ENCODE measurements at regions not wholly inside any gene's neighbourhood (a gene's known extent, or its start where the extent isn't known, plus 50 kb on each side); places are given as distances from the start of the nearest gene placed in this dataset.

- TF ChIP-seq CTCF (IDR thresholded peaks at IDR 0.05; ENCODE audit: low read depth, low read length, missing control alignments), result no peak
- in situ Hi-C loops (cut with HindIII; ENCODE audit: low pct_ligation_motif_present, low sequenced_read_pairs), result no loop called here
- no peaks in the 10 kb centered on the region for H3K27me3 ChIP-seq (replicated peaks)
- no peak overlapping the region for H3K27ac ChIP-seq
- no peak for DNase-seq
- H3K4me3 ChIP-seq (ENCODE audit: low read depth, low read length), result no peak overlapping the region
- no peaks in the 10 kb centered on the region for H3K36me3 ChIP-seq (replicated peaks)
These were observed 111.3 kb upstream of the WSCD1 start for GRCh38 chr17:5958850-5959249.

- TF ChIP-seq CTCF (IDR thresholded peaks at IDR 0.05; ENCODE audit: low read depth, low read length, missing control alignments), result no peak
- H3K4me3 ChIP-seq (ENCODE audit: low read depth, low read length), result no peak overlapping the region
- DNase-seq, result no peak
- no peaks in the 10 kb centered on the region for H3K27me3 ChIP-seq (replicated peaks)
- no peaks in the 10 kb centered on the region for H3K36me3 ChIP-seq (replicated peaks)
- in situ Hi-C loops (cut with HindIII; ENCODE audit: low pct_ligation_motif_present, low sequenced_read_pairs), result no loop called here
- H3K27ac ChIP-seq, result no peak overlapping the region
These were observed 107.8 kb upstream of the WSCD1 start for GRCh38 chr17:5962371-5962770.

- Histone ChIP-seq H3K27ac (no peak overlapping the region), H3K4me3 (ENCODE audit: low read depth, low read length) (no peak overlapping the region), H3K27me3 (replicated peaks) (no peaks in the 10 kb centered on the region), H3K36me3 (replicated peaks) (no peaks in the 10 kb centered on the region)
- no peak for TF ChIP-seq CTCF (IDR thresholded peaks at IDR 0.05; ENCODE audit: low read depth, low read length, missing control alignments)
- in situ Hi-C loops (cut with HindIII; ENCODE audit: low pct_ligation_motif_present, low sequenced_read_pairs), result no loop called here
- DNase-seq, result no peak
These were observed 98.2 kb upstream of the WSCD1 start for GRCh38 chr17:5971969-5972368.

GRCh38 chr17:5973410-5973809 lies 96.8 kb upstream of the WSCD1 start:
- TF ChIP-seq CTCF (IDR thresholded peaks at IDR 0.05; ENCODE audit: low read depth, low read length, missing control alignments), result no peak
- DNase-seq, result no peak
- Histone ChIP-seq H3K36me3 (replicated peaks) (no peaks in the 10 kb centered on the region), H3K27me3 (replicated peaks) (no peaks in the 10 kb centered on the region), H3K27ac (no peak overlapping the region), H3K4me3 (ENCODE audit: low read depth, low read length) (no peak overlapping the region)
- in situ Hi-C loops (cut with HindIII; ENCODE audit: low pct_ligation_motif_present, low sequenced_read_pairs), result no loop called here

DNA sequence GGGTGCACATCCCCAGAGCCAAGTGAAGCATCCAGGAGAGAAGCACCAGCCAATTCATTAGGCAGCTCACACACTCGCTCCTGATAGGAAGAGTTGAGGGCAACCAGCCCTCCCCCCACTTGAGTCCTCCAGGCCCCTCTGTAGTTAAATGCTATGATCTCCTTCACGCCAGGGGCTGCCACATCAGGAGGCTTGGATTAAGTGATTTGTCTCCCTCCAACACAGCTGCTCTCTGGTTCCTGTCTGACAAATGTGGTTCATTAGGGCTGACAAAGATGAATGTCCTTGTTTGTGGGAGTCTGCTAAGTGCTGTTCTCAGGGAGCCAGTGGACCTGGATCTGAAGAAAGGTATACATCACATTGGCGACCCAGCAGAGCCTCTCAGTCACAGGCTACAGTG lies 94.5 kb upstream of the WSCD1 start:
- H3K4me3 ChIP-seq (ENCODE audit: low read depth, low read length), result no peak overlapping the region
- H3K27ac ChIP-seq, result no peak overlapping the region
- H3K36me3 ChIP-seq (replicated peaks), result no peaks in the 10 kb centered on the region
- H3K27me3 ChIP-seq (replicated peaks), result no peaks in the 10 kb centered on the region
- no peak for TF ChIP-seq CTCF (IDR thresholded peaks at IDR 0.05; ENCODE audit: low read depth, low read length, missing control alignments)
- DNase-seq, result no peak
- in situ Hi-C loops (cut with HindIII; ENCODE audit: low pct_ligation_motif_present, low sequenced_read_pairs), result no loop called here

DNA sequence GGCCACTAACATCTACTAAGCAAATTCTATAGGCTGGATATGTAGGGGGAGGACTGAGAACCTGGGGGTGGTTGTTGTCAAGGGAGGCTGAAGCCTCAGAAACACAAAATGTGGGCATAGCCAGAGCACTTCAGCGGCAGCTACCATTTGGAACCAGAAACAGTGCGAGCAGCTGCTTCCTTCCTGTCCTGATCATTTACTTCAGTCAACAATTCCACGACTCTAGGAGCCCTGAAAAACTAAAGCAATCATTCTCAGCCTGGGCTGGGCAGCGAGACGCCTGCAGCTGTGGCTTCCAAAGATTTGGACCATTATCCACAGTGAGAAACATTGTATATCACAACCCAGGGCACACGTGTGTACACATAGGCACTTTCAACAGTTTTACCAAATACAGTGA lies 93.9 kb upstream of the WSCD1 start:
- in situ Hi-C loops (cut with HindIII; ENCODE audit: low pct_ligation_motif_present, low sequenced_read_pairs), result no loop called here
- no peak overlapping the region for H3K4me3 ChIP-seq (ENCODE audit: low read depth, low read length)
- no peak for TF ChIP-seq CTCF (IDR thresholded peaks at IDR 0.05; ENCODE audit: low read depth, low read length, missing control alignments)
- H3K27ac ChIP-seq, result no peak overlapping the region
- no peaks in the 10 kb centered on the region for H3K36me3 ChIP-seq (replicated peaks)
- no peak for DNase-seq
- H3K27me3 ChIP-seq (replicated peaks), result no peaks in the 10 kb centered on the region
